Thoracic aorta (tissue), 2 donors: ENCODE measurements at regions not wholly inside any gene's neighbourhood (a gene's known extent, or its start where the extent isn't known, plus 50 kb on each side); places are given as distances from the start of the nearest gene placed in this dataset.

ENCODE experiments used
- ATAC-seq: fragments of 150-250 bp; one replicate; pipeline ENCODE4 v1.8.0; 2017; ENCODE audit warnings: low read depth; ENCODE audit not compliant: insufficient number of reproducible peaks, low FRiP score
- DNase-seq: peaks from one replicate; pipeline ENCODE4 v3.0.0-alpha.2; 2020; ENCODE audit warnings: low spot score
- H3K27ac ChIP-seq, 2 donors: fragments of 200-600 bp; sonication (generic); 1 replicate in 1 of 2; 2 replicates in 1 of 2; pipeline ENCODE4 v1.5.1; 2016; ENCODE audit warnings: mild to moderate bottlenecking in 2 of 2, moderate library complexity in 2 of 2
- H3K27me3 ChIP-seq: fragments of 200-600 bp; sonication (generic); replicated peaks from 2 replicates; pipeline ENCODE4 v1.6.0; 2016; ENCODE audit warnings: mild to moderate bottlenecking; ENCODE audit not compliant: insufficient read depth
- H3K36me3 ChIP-seq: fragments of 200-600 bp; sonication (generic); one replicate; pipeline ENCODE4 v1.5.1; 2016
- H3K4me1 ChIP-seq, 2 donors: fragments of 200-600 bp; sonication (generic); 1 replicate in 1 of 2; 2 replicates in 1 of 2; pipeline versions ENCODE4 v1.5.1 to v1.6.0; 2016; ENCODE audit warnings: low read depth in 2 of 2, mild to moderate bottlenecking in 1 of 2; ENCODE audit not compliant: control insufficient read depth in 1 of 2
- H3K4me3 ChIP-seq: fragments of 200-600 bp; sonication (generic); 2 replicates; pipeline ENCODE4 v1.5.1; 2016; ENCODE audit warnings: mild to moderate bottlenecking
- H3K9me3 ChIP-seq: fragments of 200-600 bp; sonication (generic); 2 replicates; pipeline ENCODE4 v1.5.1; 2016
- TF ChIP-seq, protein P1 (sequence below): fragments of 200-600 bp; sonication (generic); IDR thresholded peaks from one replicate; pipeline ENCODE4 v1.5.1; 2019; ENCODE audit warnings: antibody characterized with exemption

DNA sequence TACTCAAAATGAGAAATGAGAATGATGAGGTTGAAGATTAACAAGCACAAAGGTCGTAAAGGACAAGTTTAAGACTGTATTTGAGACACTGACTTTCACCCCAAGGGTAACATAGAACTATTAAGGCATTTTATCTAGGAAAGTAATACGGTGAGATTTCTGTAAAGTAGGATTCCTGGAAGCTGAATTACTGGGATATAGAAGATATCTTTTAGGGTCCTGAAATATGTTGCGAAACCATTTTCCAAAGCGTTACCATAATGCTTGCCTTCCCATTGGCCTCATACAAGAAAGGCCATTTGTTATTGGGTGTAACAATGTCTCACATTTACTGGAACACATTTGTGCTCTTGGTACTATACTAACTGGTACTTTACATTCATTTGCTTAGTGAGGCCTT lies 1185.9 kb upstream of the TENM4 start:
- no peaks in the 10 kb centered on the region for H3K27me3 ChIP-seq
- no peak for DNase-seq
- no peak overlapping the region for H3K27ac ChIP-seq
- H3K4me1 ChIP-seq: no peaks in the 10 kb centered on the region
- TF ChIP-seq, protein P1, sequence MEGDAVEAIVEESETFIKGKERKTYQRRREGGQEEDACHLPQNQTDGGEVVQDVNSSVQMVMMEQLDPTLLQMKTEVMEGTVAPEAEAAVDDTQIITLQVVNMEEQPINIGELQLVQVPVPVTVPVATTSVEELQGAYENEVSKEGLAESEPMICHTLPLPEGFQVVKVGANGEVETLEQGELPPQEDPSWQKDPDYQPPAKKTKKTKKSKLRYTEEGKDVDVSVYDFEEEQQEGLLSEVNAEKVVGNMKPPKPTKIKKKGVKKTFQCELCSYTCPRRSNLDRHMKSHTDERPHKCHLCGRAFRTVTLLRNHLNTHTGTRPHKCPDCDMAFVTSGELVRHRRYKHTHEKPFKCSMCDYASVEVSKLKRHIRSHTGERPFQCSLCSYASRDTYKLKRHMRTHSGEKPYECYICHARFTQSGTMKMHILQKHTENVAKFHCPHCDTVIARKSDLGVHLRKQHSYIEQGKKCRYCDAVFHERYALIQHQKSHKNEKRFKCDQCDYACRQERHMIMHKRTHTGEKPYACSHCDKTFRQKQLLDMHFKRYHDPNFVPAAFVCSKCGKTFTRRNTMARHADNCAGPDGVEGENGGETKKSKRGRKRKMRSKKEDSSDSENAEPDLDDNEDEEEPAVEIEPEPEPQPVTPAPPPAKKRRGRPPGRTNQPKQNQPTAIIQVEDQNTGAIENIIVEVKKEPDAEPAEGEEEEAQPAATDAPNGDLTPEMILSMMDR: no peak
- H3K36me3 ChIP-seq: no peaks in the 10 kb centered on the region
- no peak for ATAC-seq
- H3K4me3 ChIP-seq: no peak overlapping the region
- no peaks in the 10 kb centered on the region for H3K9me3 ChIP-seq

DNA sequence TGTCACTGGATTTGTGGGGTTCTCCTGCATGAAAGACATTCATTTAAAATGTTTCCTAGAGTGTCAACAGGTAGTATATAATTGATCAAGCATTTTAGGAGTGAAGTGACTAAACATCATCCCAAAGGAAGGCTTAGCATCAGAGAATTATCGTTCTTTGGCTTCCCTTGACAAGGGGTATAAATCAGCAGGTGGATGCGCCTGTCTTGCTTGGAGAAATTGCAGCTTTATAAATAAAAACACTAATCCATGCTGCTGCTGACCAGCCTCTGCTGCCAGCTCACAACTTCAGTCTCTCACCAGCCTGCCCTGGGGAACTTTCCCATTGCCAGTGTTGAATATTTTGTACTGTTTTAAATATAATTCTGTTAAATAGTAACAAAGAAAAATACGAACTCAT lies 1184.7 kb upstream of the TENM4 start:
- ATAC-seq: no peak
- Histone ChIP-seq H3K4me3 (no peak overlapping the region), H3K36me3 (no peaks in the 10 kb centered on the region), H3K9me3 (no peaks in the 10 kb centered on the region), H3K27me3 (no peaks in the 10 kb centered on the region), H3K4me1 (no peaks in the 10 kb centered on the region), H3K27ac (no peak overlapping the region)
- TF ChIP-seq, protein P1: no peak
- DNase-seq: no peak

DNA sequence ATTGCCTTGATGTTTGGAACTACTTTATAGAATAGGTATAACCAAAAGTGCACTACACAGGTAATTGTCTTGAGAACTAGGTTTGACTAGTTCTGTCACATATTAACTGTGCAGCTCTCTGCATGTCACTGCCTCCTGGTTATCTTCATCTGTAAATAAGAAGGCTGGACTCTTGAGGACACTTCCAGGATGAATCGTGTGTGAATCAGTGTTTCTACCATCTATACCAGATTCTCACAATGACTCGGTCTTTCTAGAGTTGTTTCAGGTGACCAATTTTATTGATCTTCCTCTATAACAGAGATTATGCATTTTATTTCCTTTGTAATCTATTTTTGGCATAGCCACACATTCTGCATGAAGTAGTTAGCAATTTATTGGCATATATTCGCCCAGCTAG lies 1181.0 kb upstream of the TENM4 start:
- Histone ChIP-seq H3K9me3 (no peaks in the 10 kb centered on the region), H3K27me3 (no peaks in the 10 kb centered on the region), H3K27ac (no peak overlapping the region), H3K36me3 (no peaks in the 10 kb centered on the region), H3K4me1 (no peaks in the 10 kb centered on the region), H3K4me3 (no peak overlapping the region)
- no peak for DNase-seq
- ATAC-seq: no peak
- TF ChIP-seq, protein P1: no peak

DNA sequence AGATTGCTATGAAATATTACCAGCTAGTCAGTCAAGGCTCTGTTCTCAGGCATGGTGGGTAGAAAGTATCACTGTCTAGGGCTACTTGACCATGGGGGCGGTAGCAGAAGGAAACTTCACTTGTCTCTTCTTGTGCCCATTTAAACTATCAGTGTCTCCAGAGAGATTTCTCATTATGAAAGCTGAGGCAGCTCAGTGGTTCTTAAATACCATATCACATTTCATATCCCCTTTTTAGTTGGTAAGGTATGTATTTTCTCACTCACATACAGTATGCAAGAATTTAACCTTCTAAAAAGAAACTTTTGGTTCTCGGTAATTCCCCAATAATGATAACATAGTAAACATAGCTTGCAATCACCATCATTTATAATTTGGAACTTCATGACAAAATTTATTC lies 1180.0 kb upstream of the TENM4 start:
- Histone ChIP-seq H3K27me3 (no peaks in the 10 kb centered on the region), H3K9me3 (no peaks in the 10 kb centered on the region), H3K4me3 (no peak overlapping the region), H3K27ac (no peak overlapping the region), H3K36me3 (no peaks in the 10 kb centered on the region), H3K4me1 (no peaks in the 10 kb centered on the region)
- TF ChIP-seq, protein P1: no peak
- ATAC-seq (no peak), DNase-seq (no peak)

DNA sequence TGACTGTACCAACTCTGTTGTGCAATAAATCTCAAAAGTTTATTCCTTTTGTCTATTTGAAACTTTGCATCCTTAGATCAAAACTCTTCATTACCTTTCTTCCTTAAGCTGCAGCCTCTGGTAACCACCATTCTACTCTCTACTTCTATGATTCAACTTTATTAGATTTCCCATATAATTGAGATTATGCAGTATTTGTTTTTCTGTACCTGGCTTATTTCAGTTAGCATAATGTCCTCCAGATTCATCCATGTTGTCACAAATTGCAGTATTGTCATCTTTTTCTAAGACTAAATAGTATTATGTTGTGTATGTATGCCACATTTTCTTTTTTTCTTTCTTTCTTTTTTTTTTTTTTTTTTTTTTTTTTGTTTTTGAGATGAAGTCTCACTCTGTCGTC lies 1176.3 kb upstream of the TENM4 start:
- Histone ChIP-seq H3K27me3 (no peaks in the 10 kb centered on the region), H3K27ac (no peak overlapping the region), H3K36me3 (no peaks in the 10 kb centered on the region), H3K9me3 (no peaks in the 10 kb centered on the region), H3K4me3 (no peak overlapping the region), H3K4me1 (no peaks in the 10 kb centered on the region)
- TF ChIP-seq, protein P1: no peak
- ATAC-seq (no peak), DNase-seq (no peak)
